CD4-positive, alpha-beta memory T cell (primary cell): ENCODE measurements at regions not wholly inside any gene's neighbourhood (a gene's known extent, or its start where the extent isn't known, plus 50 kb on each side); places are given as distances from the start of the nearest gene placed in this dataset.
A peak's percentile ranks its signal among the peaks of the same experiment; 100 is the strongest.

ENCODE experiments used
- CTCF ChIA-PET: fragments of 350-600 bp; sonication (Branson Sonifier 250); formaldehyde crosslinking; loops from one replicate; lab custom pipeline; 2021; ENCODE audit warnings: inconsistent platforms; ENCODE audit not compliant: partially characterized antibody; lab: Charles Lee
- POLR2A ChIA-PET: fragments of 350-600 bp; sonication (Branson Sonifier 250); formaldehyde crosslinking; loops from one replicate; lab custom pipeline; 2021; ENCODE audit not compliant: partially characterized antibody; lab: Charles Lee
- DNase-seq, 5 donors: peaks; one replicate each; pipeline versions ENCODE4 v3.0.0 to v3.0.0-alpha.2; 2020 to 2022; ENCODE audit warnings: mixed read lengths in 1 of 5
- H3K27ac ChIP-seq: one replicate; pipeline ENCODE4 v1.7.0; 2013; ENCODE audit warnings: low read depth, low read length
- H3K27me3 ChIP-seq: 2 replicates; pipeline ENCODE4 v1.7.0; 2013; ENCODE audit warnings: mild to moderate bottlenecking, low read length, moderate library complexity; ENCODE audit not compliant: insufficient read depth
- H3K36me3 ChIP-seq: 2 replicates; pipeline ENCODE4 v1.7.0; 2013; ENCODE audit warnings: mild to moderate bottlenecking, low read length, moderate library complexity; ENCODE audit not compliant: insufficient read depth
- H3K4me1 ChIP-seq: 2 replicates; pipeline ENCODE4 v1.7.0; 2013; ENCODE audit warnings: mild to moderate bottlenecking, low read length, moderate library complexity; ENCODE audit not compliant: insufficient read depth
- H3K4me3 ChIP-seq, 2 donors: one replicate each; pipeline ENCODE4 v1.7.0; 2013; ENCODE audit warnings: low read length in 2 of 2, mild to moderate bottlenecking in 1 of 2
- H3K9me3 ChIP-seq, 2 donors: one replicate each; pipeline ENCODE4 v1.7.0; 2013; ENCODE audit warnings: low read length in 2 of 2, control low read depth in 1 of 2; ENCODE audit not compliant: control insufficient read depth in 1 of 2
- H3K27ac Mint-ChIP-seq, 7 donors: one replicate each; pipeline ENCODE4 v1.8.0; 2020 to 2021; ENCODE audit warnings: mixed read lengths in 7 of 7, mild to moderate bottlenecking in 6 of 7, inconsistent platforms in 3 of 7, moderate library complexity in 3 of 7
- H3K27me3 Mint-ChIP-seq, 2 donors: one replicate each; pipeline ENCODE4 v1.8.0; 2020 to 2021; ENCODE audit warnings: mixed read lengths in 2 of 2
- H3K36me3 Mint-ChIP-seq, 2 donors: one replicate each; pipeline ENCODE4 v1.8.0; 2020 to 2021; ENCODE audit warnings: mixed read lengths in 2 of 2, inconsistent platforms in 1 of 2, mild to moderate bottlenecking in 1 of 2
- H3K4me1 Mint-ChIP-seq, 4 donors: one replicate each; pipeline ENCODE4 v1.8.0; 2020 to 2021; ENCODE audit warnings: mixed read lengths in 4 of 4, mild to moderate bottlenecking in 1 of 4
- H3K4me3 Mint-ChIP-seq, 8 donors: one replicate each; pipeline ENCODE4 v1.8.0; 2020 to 2021; ENCODE audit warnings: mixed read lengths in 8 of 8, mild to moderate bottlenecking in 7 of 8, moderate library complexity in 6 of 8, inconsistent platforms in 3 of 8
- H3K9me3 Mint-ChIP-seq, 8 donors: one replicate each; pipeline ENCODE4 v1.8.0; 2020 to 2021; ENCODE audit warnings: mixed read lengths in 8 of 8, mild to moderate bottlenecking in 5 of 8, inconsistent platforms in 3 of 8, moderate library complexity in 1 of 8
- intact Hi-C: fragments of 100-400 bp; cut with micrococcal nuclease; formaldehyde crosslinking; loops from one replicate; pipeline ENCODE4 v1.15.1; 2023

- peaks cover 11 to 20% of the 10 kb centered on the region in 2 donors for H3K27me3 Mint-ChIP-seq
- Histone ChIP-seq H3K4me1 (peaks cover 55% of the 10 kb centered on the region), H3K36me3 (no peaks in the 10 kb centered on the region), H3K4me3 (no peak overlapping the region), H3K27ac (no peak overlapping the region), H3K9me3 (no peaks in the 10 kb centered on the region), H3K27me3 (no peaks in the 10 kb centered on the region)
- H3K36me3 Mint-ChIP-seq = no peaks in the 10 kb centered on the region
- no peak overlapping the region for H3K27ac Mint-ChIP-seq
- no peak for DNase-seq
- peaks cover 33 to 68% (median 39%) of the 10 kb centered on the region in 4 donors for H3K4me1 Mint-ChIP-seq
- no peak overlapping the region for H3K4me3 Mint-ChIP-seq
- no peaks in the 10 kb centered on the region for H3K9me3 Mint-ChIP-seq
- ChIA-PET POLR2A (interaction anchor here (1.3 kb wide), 1 partner anchor 9 kb away, joined by 5 read pairs; no protein-coding TSS in a partner anchor), CTCF (interaction anchor here (1.0 to 1.7 kb wide), 4 partner anchors 13 to 1005 kb away, joined by 3 to 11 read pairs (median 3); no protein-coding TSS in a partner anchor)
- intact Hi-C loops = no loop called here
Measured at GRCh38 chr15:70483513-70483912, 279.8 kb downstream of the UACA start.

GRCh38 chr15:70480196-70480856, 283.0 kb downstream of the UACA start:
- Mint-ChIP-seq H3K27ac (peak overlapping the region in 6 of 7 donors; percentile 36 to 82 (median 64)), H3K9me3 (no peaks in the 10 kb centered on the region), H3K4me1 (peaks cover 24 to 65% (median 34%) of the 10 kb centered on the region in 4 donors), H3K27me3 (peaks cover 10 to 12% of the 10 kb centered on the region in 2 donors), H3K4me3 (peak overlapping the region; percentile 47 to 82 (median 67)), H3K36me3 (no peaks in the 10 kb centered on the region)
- Histone ChIP-seq H3K9me3 (no peaks in the 10 kb centered on the region), H3K4me1 (peaks cover 37% of the 10 kb centered on the region), H3K36me3 (no peaks in the 10 kb centered on the region), H3K27ac (no peak overlapping the region), H3K27me3 (no peaks in the 10 kb centered on the region), H3K4me3 (peak overlapping the region in 1 of 2 donors; percentile 8)
- DNase-seq = peak; percentile 61 to 87 (median 62)
- ChIA-PET CTCF (interaction anchor here (0.6 to 4.0 kb wide), 5 partner anchors 8 to 483 kb away, joined by 3 to 19 read pairs (median 5); no protein-coding TSS in a partner anchor), POLR2A (interaction anchor here (0.8 to 2.3 kb wide), 4 partner anchors 12 to 1027 kb away, joined by 3 to 14 read pairs (median 6); partner anchors contain the start of genes RPLP1 and TLE3)
- intact Hi-C loops = loop anchor here (1.0 kb wide), 1 partner anchor 12 kb away; no protein-coding TSS in a partner anchor

DNA sequence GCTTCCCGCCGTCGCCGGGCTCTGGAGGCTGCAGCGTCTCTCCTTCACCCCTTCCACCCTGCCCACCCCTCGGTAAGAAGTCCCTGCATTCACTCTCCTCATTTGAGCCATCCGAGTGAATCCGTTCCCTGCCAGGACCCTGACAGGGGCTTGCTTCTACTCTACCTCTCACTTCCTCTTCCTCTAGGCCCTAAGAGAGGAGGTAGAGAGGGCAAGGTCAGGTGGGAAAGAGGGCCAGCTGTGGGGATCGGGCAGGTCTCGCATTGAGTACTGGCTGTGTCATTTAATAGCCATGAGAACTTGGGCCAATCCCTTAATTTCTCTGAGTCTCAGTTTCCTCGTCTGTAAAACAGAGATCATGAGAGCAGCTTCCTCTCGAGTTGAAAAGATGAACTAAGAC, 283.6 kb downstream of the UACA start:
- ChIA-PET CTCF (interaction anchor here (1.6 to 4.0 kb wide), 3 partner anchors 8 to 14 kb away, joined by 5 to 19 read pairs (median 9); no protein-coding TSS in a partner anchor), POLR2A (interaction anchor here (1.0 to 2.3 kb wide), 4 partner anchors 13 to 1026 kb away, joined by 3 to 14 read pairs (median 6); partner anchors contain the start of gene RPLP1)
- peak overlapping the region; percentile 47 to 82 (median 67) for H3K4me3 Mint-ChIP-seq
- H3K4me1 ChIP-seq = peaks cover 42% of the 10 kb centered on the region
- DNase-seq = no peak
- H3K27me3 Mint-ChIP-seq = peaks cover 10 to 12% of the 10 kb centered on the region in 2 donors
- H3K4me3 ChIP-seq = peak overlapping the region in 1 of 2 donors; percentile 8
- H3K27me3 ChIP-seq = no peaks in the 10 kb centered on the region
- intact Hi-C loops = loop anchor here (1.0 kb wide), 1 partner anchor 13 kb away; no protein-coding TSS in a partner anchor
- H3K27ac ChIP-seq = no peak overlapping the region
- H3K36me3 ChIP-seq = no peaks in the 10 kb centered on the region
- no peaks in the 10 kb centered on the region for H3K9me3 ChIP-seq
- H3K36me3 Mint-ChIP-seq = no peaks in the 10 kb centered on the region
- peaks cover 27 to 67% (median 38%) of the 10 kb centered on the region in 4 donors for H3K4me1 Mint-ChIP-seq
- H3K27ac Mint-ChIP-seq = peak overlapping the region in 3 of 7 donors; percentile 74 to 82 (median 78)
- no peaks in the 10 kb centered on the region for H3K9me3 Mint-ChIP-seq

DNA sequence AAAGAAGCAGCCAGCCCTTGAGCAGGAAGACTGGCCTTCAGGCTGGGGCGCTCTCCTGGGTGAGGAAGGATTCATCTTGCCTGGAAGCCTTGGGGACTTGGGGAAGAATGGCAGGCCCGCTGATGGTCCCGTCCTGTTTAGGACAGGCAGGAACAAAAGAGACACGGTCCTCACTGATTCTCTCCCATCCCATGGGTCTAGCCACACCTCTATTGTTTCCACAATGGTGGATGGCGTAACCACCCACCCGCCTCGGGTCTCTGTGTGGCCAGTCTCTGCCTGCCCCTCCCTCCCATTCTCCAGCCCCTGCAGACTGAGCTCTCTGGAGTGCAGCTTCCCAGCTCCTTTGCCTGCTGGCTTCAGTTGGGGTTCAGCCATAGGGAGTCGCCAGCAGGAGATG, 284.3 kb downstream of the UACA start:
- Mint-ChIP-seq H3K27me3 (peaks cover 10 to 12% of the 10 kb centered on the region in 2 donors), H3K9me3 (no peaks in the 10 kb centered on the region), H3K36me3 (no peaks in the 10 kb centered on the region), H3K27ac (peak overlapping the region in 6 of 7 donors; percentile 2 to 85 (median 42)), H3K4me1 (peaks cover 29 to 67% (median 43%) of the 10 kb centered on the region in 4 donors), H3K4me3 (peak overlapping the region in 7 of 8 donors; percentile 13 to 73 (median 62))
- Histone ChIP-seq H3K27me3 (no peaks in the 10 kb centered on the region), H3K36me3 (no peaks in the 10 kb centered on the region), H3K4me1 (peaks cover 49% of the 10 kb centered on the region), H3K4me3 (no peak overlapping the region), H3K9me3 (no peaks in the 10 kb centered on the region), H3K27ac (no peak overlapping the region)
- no peak for DNase-seq
- intact Hi-C loops = no loop called here
- POLR2A ChIA-PET = interaction anchor here (1.0 to 2.3 kb wide), 4 partner anchors 13 to 1026 kb away, joined by 3 to 7 read pairs (median 6); partner anchors contain the start of gene RPLP1
- CTCF ChIA-PET = interaction anchor here (2.4 to 4.0 kb wide), 2 partner anchors 9 to 13 kb away, joined by 9 to 19 read pairs; no protein-coding TSS in a partner anchor

GRCh38 chr15:70478251-70478990, 284.9 kb downstream of the UACA start:
- Mint-ChIP-seq H3K36me3 (no peaks in the 10 kb centered on the region), H3K4me1 (peaks cover 29 to 61% (median 43%) of the 10 kb centered on the region in 4 donors), H3K27ac (peak overlapping the region in 4 of 7 donors; percentile 2 to 85 (median 56)), H3K9me3 (no peaks in the 10 kb centered on the region), H3K27me3 (peaks cover 10% of the 10 kb centered on the region in 2 donors), H3K4me3 (peak overlapping the region in 7 of 8 donors; percentile 29 to 73 (median 62))
- H3K4me1 ChIP-seq = peaks cover 50% of the 10 kb centered on the region
- no peak overlapping the region for H3K4me3 ChIP-seq
- no peak for DNase-seq
- ChIA-PET CTCF (interaction anchor here (2.4 to 4.0 kb wide), 2 partner anchors 10 to 12 kb away, joined by 9 to 19 read pairs; no protein-coding TSS in a partner anchor), POLR2A (interaction anchor here (0.6 to 2.3 kb wide), 4 partner anchors 14 to 718 kb away, joined by 3 to 7 read pairs (median 6); no protein-coding TSS in a partner anchor)
- no peaks in the 10 kb centered on the region for H3K36me3 ChIP-seq
- H3K27ac ChIP-seq = no peak overlapping the region
- H3K27me3 ChIP-seq = no peaks in the 10 kb centered on the region
- H3K9me3 ChIP-seq = no peaks in the 10 kb centered on the region
- intact Hi-C loops = no loop called here

DNA sequence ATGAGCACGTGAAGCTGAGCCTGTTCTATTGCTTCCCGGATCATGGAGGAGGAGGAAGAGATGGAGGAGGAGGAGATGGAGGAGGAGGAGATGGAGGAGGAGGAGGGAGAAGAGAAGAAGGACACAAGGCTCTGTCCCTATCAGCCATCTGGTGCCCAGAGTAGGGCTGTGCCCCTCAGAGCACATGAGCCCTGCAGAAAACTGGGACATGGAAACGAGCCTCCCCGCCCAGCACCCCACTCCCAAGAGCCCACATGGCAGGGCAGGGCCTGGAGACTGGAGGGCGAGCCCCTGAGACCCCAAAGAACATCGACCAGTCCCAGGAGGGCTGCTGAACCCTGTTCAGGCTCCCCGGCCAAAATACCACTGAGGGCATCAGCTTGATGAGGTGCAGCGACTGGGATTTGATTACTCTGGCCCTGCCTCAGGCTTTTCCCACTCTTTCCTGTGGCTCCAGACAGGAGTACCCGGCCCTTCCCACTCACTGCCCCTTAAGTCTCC, 285.6 kb downstream of the UACA start:
- Mint-ChIP-seq H3K27ac (peak overlapping the region in 1 of 7 donors; percentile 50), H3K4me1 (peaks cover 29 to 59% (median 43%) of the 10 kb centered on the region in 4 donors), H3K27me3 (peaks cover 10% of the 10 kb centered on the region in 2 donors), H3K9me3 (no peaks in the 10 kb centered on the region), H3K36me3 (no peaks in the 10 kb centered on the region), H3K4me3 (peak overlapping the region in 1 of 8 donors; percentile 32)
- no peaks in the 10 kb centered on the region for H3K9me3 ChIP-seq
- ChIA-PET CTCF (interaction anchor here (4.2 kb wide), 1 partner anchor 11 kb away, joined by 31 read pairs; no protein-coding TSS in a partner anchor), POLR2A (interaction anchor here (0.6 kb wide), 1 partner anchor 14 kb away, joined by 4 read pairs; no protein-coding TSS in a partner anchor)
- no peak overlapping the region for H3K27ac ChIP-seq
- no peaks in the 10 kb centered on the region for H3K27me3 ChIP-seq
- DNase-seq = no peak
- no peak overlapping the region for H3K4me3 ChIP-seq
- H3K36me3 ChIP-seq = no peaks in the 10 kb centered on the region
- peaks cover 50% of the 10 kb centered on the region for H3K4me1 ChIP-seq
- intact Hi-C loops = no loop called here
